Trophoblast cell (in vitro differentiated cells and primary cell): ENCODE measurements at regions not wholly inside any gene's neighbourhood (a gene's known extent, or its start where the extent isn't known, plus 50 kb on each side); places are given as distances from the start of the nearest gene placed in this dataset.

Experiments used
- DNase-seq, 2 donors: peaks; one replicate each; pipeline ENCODE4 v3.0.0-alpha.2; 2016
- H2AFZ ChIP-seq: 2 replicates; pipeline ENCODE4 v1.6.1; 2013; ENCODE audit warnings: low read length, moderate library complexity, mild to moderate bottlenecking; ENCODE audit not compliant: insufficient read depth, poor library complexity
- H2AK5ac ChIP-seq: 2 replicates; pipeline ENCODE4 v1.6.1; 2013; ENCODE audit warnings: mild to moderate bottlenecking, low read length
- H2BK120ac ChIP-seq: 2 replicates; pipeline ENCODE4 v1.6.1; 2013; ENCODE audit warnings: low read length, mild to moderate bottlenecking, moderate library complexity; ENCODE audit not compliant: insufficient read depth, poor library complexity
- H2BK12ac ChIP-seq: 2 replicates; pipeline ENCODE4 v1.6.1; 2013; ENCODE audit warnings: mild to moderate bottlenecking, low read length, moderate library complexity
- H2BK5ac ChIP-seq: 2 replicates; pipeline ENCODE4 v1.6.1; 2013; ENCODE audit warnings: low read length, low read depth, moderate library complexity, mild to moderate bottlenecking; ENCODE audit not compliant: poor library complexity
- H3K14ac ChIP-seq: 2 replicates; pipeline ENCODE4 v1.6.1; 2013; ENCODE audit warnings: mild to moderate bottlenecking, low read length
- H3K18ac ChIP-seq: 2 replicates; pipeline ENCODE4 v1.6.1; 2013; ENCODE audit warnings: mild to moderate bottlenecking, low read length
- H3K23ac ChIP-seq: 2 replicates; pipeline ENCODE4 v1.6.1; 2013; ENCODE audit warnings: low read length
- H3K27ac ChIP-seq: 2 replicates; pipeline ENCODE4 v1.5.1; 2013; ENCODE audit warnings: low read depth, mild to moderate bottlenecking, inconsistent platforms, low read length, moderate library complexity
- H3K27me3 ChIP-seq: 2 replicates; pipeline ENCODE4 v1.6.1; 2013; ENCODE audit warnings: inconsistent platforms, mild to moderate bottlenecking, low read length, moderate library complexity; ENCODE audit not compliant: insufficient read depth
- H3K36me3 ChIP-seq, 2 experiments: 1 replicate in 1 of 2; 2 replicates in 1 of 2; pipeline ENCODE4 v1.6.1; 2013; ENCODE audit warnings: low read length in 2 of 2, mild to moderate bottlenecking in 2 of 2, moderate library complexity in 1 of 2; ENCODE audit not compliant: insufficient read depth in 2 of 2, control insufficient read depth in 1 of 2
- H3K4ac ChIP-seq: 2 replicates; pipeline ENCODE4 v1.6.1; 2013; ENCODE audit warnings: low read depth, mild to moderate bottlenecking, low read length, moderate library complexity
- H3K4me1 ChIP-seq, 2 experiments: 1 replicate in 1 of 2; 2 replicates in 1 of 2; pipeline ENCODE4 v1.6.1; 2013; ENCODE audit warnings: low read length in 2 of 2, mild to moderate bottlenecking in 2 of 2, moderate library complexity in 1 of 2; ENCODE audit not compliant: insufficient read depth in 2 of 2, control insufficient read depth in 1 of 2
- H3K4me2 ChIP-seq: 2 replicates; pipeline ENCODE4 v1.6.1; 2013; ENCODE audit warnings: inconsistent platforms, mild to moderate bottlenecking, low read length, moderate library complexity
- H3K4me3 ChIP-seq: 2 replicates; pipeline ENCODE4 v1.5.1; 2013; ENCODE audit warnings: mild to moderate bottlenecking, low read depth, low read length, inconsistent platforms
- H3K79me1 ChIP-seq: one replicate; pipeline ENCODE4 v1.6.1; 2013; ENCODE audit warnings: low read length
- H3K79me2 ChIP-seq: 2 replicates; pipeline ENCODE4 v1.6.1; 2013; ENCODE audit warnings: low read length, mild to moderate bottlenecking; ENCODE audit not compliant: control insufficient read depth, insufficient read depth, poor library complexity
- H3K9ac ChIP-seq: 2 replicates; pipeline ENCODE4 v1.6.1; 2013; ENCODE audit warnings: mild to moderate bottlenecking, low read length
- H3K9me3 ChIP-seq: 2 replicates; pipeline ENCODE4 v1.6.1; 2013; ENCODE audit warnings: low read depth, mild to moderate bottlenecking, control low read depth, inconsistent platforms, low read length; ENCODE audit not compliant: insufficient read depth
- H4K12ac ChIP-seq: 2 replicates; pipeline ENCODE4 v1.6.1; 2013; ENCODE audit warnings: low read depth, mild to moderate bottlenecking, low read length, moderate library complexity
- H4K8ac ChIP-seq: 2 replicates; pipeline ENCODE4 v1.6.1; 2013; ENCODE audit warnings: low read depth, mild to moderate bottlenecking, low read length, moderate library complexity
- H4K91ac ChIP-seq: one replicate; pipeline ENCODE4 v1.6.1; 2013; ENCODE audit warnings: low read depth, mild to moderate bottlenecking, low read length, moderate library complexity
- WGBS: extraction: QIAGEN DNeasy Blood & Tissue Kit; methylation state at CpG from one replicate; pipeline ENCODE4 v1.1.7; 2013; ENCODE audit warnings: missing lambda C conversion rate; ENCODE audit not compliant: insufficient read length, insufficient coverage; ENCODE audit errors: extremely low coverage; 5-methylcytosine and 5-hydroxymethylcytosine counted together

DNA sequence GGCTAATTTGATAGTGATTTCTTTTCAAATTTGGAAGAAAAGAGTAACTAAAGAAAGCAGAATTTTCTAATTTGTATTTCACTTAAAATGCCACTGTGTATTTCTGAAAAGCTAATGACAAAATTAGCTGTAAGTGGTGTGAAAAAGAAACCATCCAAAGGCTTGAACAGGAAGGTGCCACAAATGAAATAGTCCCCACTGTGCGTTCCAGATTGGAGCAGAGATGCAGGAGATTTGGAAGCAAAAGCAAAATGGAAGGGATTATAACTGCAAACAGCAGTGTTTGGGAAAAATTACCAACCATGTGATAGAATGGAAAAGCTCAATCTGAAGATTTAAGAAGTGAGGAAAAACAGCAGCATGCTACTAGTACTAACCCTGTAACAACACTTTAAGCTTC is 498.7 kb downstream of the SUCLG1 start:
- no peak overlapping the region for H4K8ac ChIP-seq
- no CpG with 5 or more reads among the region's 1 CpG for WGBS

DNA sequence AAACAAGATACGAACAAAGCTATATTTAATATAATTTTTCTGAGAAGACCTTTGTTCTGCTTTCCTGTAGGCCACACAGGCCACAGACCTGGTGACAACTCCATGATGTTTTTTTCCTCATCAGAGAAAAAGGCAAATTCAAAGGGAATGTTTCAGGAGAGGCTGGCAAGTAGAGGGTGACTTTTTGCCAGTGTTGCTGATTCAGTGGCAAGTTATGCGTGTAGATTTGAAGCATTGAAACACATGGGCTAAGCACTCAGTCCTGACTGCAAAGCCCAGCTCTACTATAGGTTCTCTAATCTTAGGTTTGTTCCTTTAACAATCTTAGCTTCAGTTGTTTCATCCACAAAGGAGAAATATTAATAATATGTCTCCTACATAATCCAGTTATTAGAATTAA is 499.8 kb downstream of the SUCLG1 start:
- no peak overlapping the region for H4K8ac ChIP-seq
- no peak overlapping the region for H3K23ac ChIP-seq
- H4K12ac ChIP-seq, result no peak overlapping the region
- DNase-seq, result no peak
- no peak overlapping the region for H3K27ac ChIP-seq
- no peaks in the 10 kb centered on the region for H3K9me3 ChIP-seq
- no peaks in the 10 kb centered on the region for H3K79me1 ChIP-seq
- no peak overlapping the region for H4K91ac ChIP-seq
- no peak overlapping the region for H2BK12ac ChIP-seq
- H3K18ac ChIP-seq, result no peak overlapping the region
- no peak overlapping the region for H3K9ac ChIP-seq
- H3K79me2 ChIP-seq, result no peaks in the 10 kb centered on the region
- H3K4me2 ChIP-seq, result no peak overlapping the region
- no peaks in the 10 kb centered on the region for H3K36me3 ChIP-seq
- H2BK120ac ChIP-seq, result no peak overlapping the region
- no peak overlapping the region for H2AFZ ChIP-seq
- H3K4me1 ChIP-seq, result no peaks in the 10 kb centered on the region
- no peak overlapping the region for H2BK5ac ChIP-seq
- no CpG with 5 or more reads among the region's 2 CpGs for WGBS
- H3K27me3 ChIP-seq, result no peaks in the 10 kb centered on the region
- no peak overlapping the region for H2AK5ac ChIP-seq
- H3K4ac ChIP-seq, result no peak overlapping the region
- H3K4me3 ChIP-seq, result no peak overlapping the region
- no peak overlapping the region for H3K14ac ChIP-seq

More for the DNA sequence above, 498.7 kb downstream of the SUCLG1 start:
- H2BK120ac ChIP-seq, result no peak overlapping the region
- no peaks in the 10 kb centered on the region for H3K79me1 ChIP-seq
- H3K27ac ChIP-seq, result no peak overlapping the region
- no peak overlapping the region for H2AK5ac ChIP-seq
- no peaks in the 10 kb centered on the region for H3K4me1 ChIP-seq
- no peaks in the 10 kb centered on the region for H3K36me3 ChIP-seq
- no peak overlapping the region for H3K14ac ChIP-seq
- H3K9ac ChIP-seq, result no peak overlapping the region
- H2BK5ac ChIP-seq, result no peak overlapping the region
- no peak overlapping the region for H2AFZ ChIP-seq
- H4K91ac ChIP-seq, result no peak overlapping the region
- no peak overlapping the region for H3K4ac ChIP-seq
- H3K4me3 ChIP-seq, result no peak overlapping the region
- no peak overlapping the region for H3K18ac ChIP-seq
- no peaks in the 10 kb centered on the region for H3K9me3 ChIP-seq
- no peaks in the 10 kb centered on the region for H3K79me2 ChIP-seq
- H3K23ac ChIP-seq, result no peak overlapping the region
- H3K4me2 ChIP-seq, result no peak overlapping the region
- no peak for DNase-seq
- H4K12ac ChIP-seq, result no peak overlapping the region
- no peaks in the 10 kb centered on the region for H3K27me3 ChIP-seq
- no peak overlapping the region for H2BK12ac ChIP-seq

DNA sequence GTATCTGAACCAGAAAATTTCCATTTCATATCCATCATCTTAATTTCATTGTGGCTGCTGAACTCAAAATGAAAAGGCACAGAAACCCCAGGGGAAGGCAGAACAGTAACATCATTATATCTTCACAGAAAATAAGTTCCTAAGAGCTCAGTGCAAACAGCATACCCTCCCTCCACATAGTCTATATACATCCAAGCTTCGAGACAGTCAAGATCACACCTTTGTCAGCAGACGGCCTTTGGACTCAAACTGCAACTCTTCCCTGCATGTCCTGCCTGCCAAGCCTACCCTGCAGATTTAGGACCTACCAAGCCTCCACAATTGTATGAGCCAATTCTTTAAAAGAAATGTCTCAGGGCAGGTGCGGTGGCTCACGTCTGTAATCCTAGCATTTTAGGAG is 502.1 kb downstream of the SUCLG1 start:
- Histone ChIP-seq H4K12ac (no peak overlapping the region), H3K4me2 (no peak overlapping the region), H2AK5ac (no peak overlapping the region), H3K27ac (no peak overlapping the region), H3K4me3 (no peak overlapping the region), H3K79me2 (no peaks in the 10 kb centered on the region), H2BK120ac (no peak overlapping the region), H2BK12ac (no peak overlapping the region), H3K9ac (no peak overlapping the region), H3K18ac (no peak overlapping the region), H3K79me1 (no peaks in the 10 kb centered on the region), H4K8ac (no peak overlapping the region), H3K23ac (no peak overlapping the region), H3K9me3 (no peaks in the 10 kb centered on the region), H3K4me1 (no peaks in the 10 kb centered on the region), H3K36me3 (no peaks in the 10 kb centered on the region), H4K91ac (no peak overlapping the region), H2BK5ac (no peak overlapping the region), H3K14ac (no peak overlapping the region), H2AFZ (no peak overlapping the region), H3K4ac (no peak overlapping the region), H3K27me3 (no peaks in the 10 kb centered on the region)
- DNase-seq, result no peak
- WGBS, result no CpG with 5 or more reads among the region's 4 CpGs

DNA sequence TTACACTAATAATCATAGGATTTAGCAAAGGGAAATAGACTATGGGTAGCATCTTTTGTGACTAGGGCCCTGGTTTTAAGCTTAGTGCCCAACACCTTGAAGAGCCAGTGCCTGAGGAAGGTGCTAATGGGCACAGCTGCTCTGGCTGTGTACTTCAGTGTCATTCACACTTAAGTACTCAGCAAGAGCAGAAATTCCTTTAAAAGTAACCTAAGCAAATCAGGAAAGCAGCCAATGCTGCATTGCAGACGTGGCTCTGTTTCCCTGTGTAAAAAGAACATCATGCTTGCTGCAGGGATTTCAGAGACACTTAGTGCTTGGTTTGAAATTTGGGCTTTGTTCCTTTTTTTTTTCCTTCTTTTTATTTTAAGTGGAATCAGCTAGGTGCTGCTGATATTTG is 505.4 kb downstream of the SUCLG1 start:
- Histone ChIP-seq H2BK12ac (no peak overlapping the region), H2AFZ (no peak overlapping the region), H3K79me2 (no peaks in the 10 kb centered on the region), H4K12ac (no peak overlapping the region), H3K18ac (no peak overlapping the region), H3K23ac (no peak overlapping the region), H3K27ac (no peak overlapping the region), H2BK5ac (no peak overlapping the region), H3K4ac (no peak overlapping the region), H3K79me1 (no peaks in the 10 kb centered on the region), H2AK5ac (no peak overlapping the region), H3K27me3 (no peaks in the 10 kb centered on the region), H4K8ac (no peak overlapping the region), H3K14ac (no peak overlapping the region), H4K91ac (no peak overlapping the region), H3K4me1 (no peaks in the 10 kb centered on the region), H3K9ac (no peak overlapping the region), H3K9me3 (no peaks in the 10 kb centered on the region), H3K36me3 (no peaks in the 10 kb centered on the region), H3K4me3 (no peak overlapping the region), H2BK120ac (no peak overlapping the region), H3K4me2 (no peak overlapping the region)
- no CpG with 5 or more reads among the region's 1 CpG for WGBS
- no peak for DNase-seq
